GM12878 (cell line): ENCODE measurements at regions not wholly inside any gene's neighbourhood (a gene's known extent, or its start where the extent isn't known, plus 50 kb on each side); places are given as distances from the start of the nearest gene placed in this dataset.
A peak's percentile ranks its signal among the peaks of the same experiment; 100 is the strongest.

ENCODE experiments used
- ATF2 ChIP-seq: IDR thresholded peaks from 2 replicates; pipeline ENCODE4 v1.6.1; 2012; ENCODE audit warnings: low read length, inconsistent platforms
- BMI1 ChIP-seq: fragments of 450-650 bp; IDR thresholded peaks from 2 replicates; pipeline ENCODE4 v1.6.1; 2016; ENCODE audit warnings: mild to moderate bottlenecking, moderate library complexity, borderline replicate concordance
- CBX5 ChIP-seq: sonication (generic); IDR thresholded peaks from 2 replicates; pipeline ENCODE4 v1.6.1; 2016; ENCODE audit warnings: low read depth, moderate library complexity, mild to moderate bottlenecking, inconsistent platforms
- E2F8 ChIP-seq: fragments of 450-650 bp; IDR thresholded peaks from 2 replicates; pipeline ENCODE4 v1.6.1; 2018; ENCODE audit warnings: mild to moderate bottlenecking, low read depth, moderate library complexity; ENCODE audit not compliant: partially characterized antibody
- ETV6 ChIP-seq, 2 experiments: fragments of 450-650 bp in 1 of 2; IDR thresholded peaks in 1 of 2; conservative IDR thresholded peaks in 1 of 2; 2 replicates each; pipeline ENCODE4 v1.6.1; 2014; ENCODE audit warnings: antibody characterized with exemption in 1 of 2, borderline replicate concordance in 1 of 2, low read depth in 1 of 2, mild to moderate bottlenecking in 1 of 2, moderate library complexity in 1 of 2
- IKZF1 ChIP-seq: fragments of 450-650 bp; conservative IDR thresholded peaks from 2 replicates; pipeline ENCODE4 v1.6.1; 2017; ENCODE audit warnings: antibody characterized with exemption, mild to moderate bottlenecking
- NKRF ChIP-seq: fragments of 450-650 bp; conservative IDR thresholded peaks from 2 replicates; pipeline ENCODE4 v1.6.1; 2017; ENCODE audit warnings: mild to moderate bottlenecking, moderate library complexity
- NR2C2 ChIP-seq: IDR thresholded peaks from 2 replicates; pipeline ENCODE4 v1.6.1; 2011; ENCODE audit warnings: borderline replicate concordance, low read depth; ENCODE audit not compliant: control insufficient read depth, insufficient read length
- PAX8 ChIP-seq: fragments of 450-650 bp; IDR thresholded peaks from 2 replicates; pipeline ENCODE4 v1.6.1; 2017; ENCODE audit warnings: mild to moderate bottlenecking, moderate library complexity
- POLR2AphosphoS5 ChIP-seq: IDR thresholded peaks from 2 replicates; pipeline ENCODE4 v1.6.1; 2011; ENCODE audit warnings: mild to moderate bottlenecking, low read length, inconsistent platforms
- RAD21 ChIP-seq: IDR thresholded peaks from 2 replicates; pipeline ENCODE4 v1.6.1; 2011; ENCODE audit warnings: mild to moderate bottlenecking, low read depth, low read length, moderate library complexity; ENCODE audit not compliant: insufficient read depth
- RBBP5 ChIP-seq: fragments of 200-600 bp; sonication (generic); conservative IDR thresholded peaks from 2 replicates; pipeline ENCODE4 v1.6.1; 2016
- RCOR1 ChIP-seq: conservative IDR thresholded peaks from 2 replicates; pipeline ENCODE4 v1.6.1; 2012; ENCODE audit warnings: low read depth, low read length, improper control_type of control experiment
- SPI1 ChIP-seq: IDR thresholded peaks from 2 replicates; pipeline ENCODE4 v1.6.1; 2011; ENCODE audit warnings: low read depth, mild to moderate bottlenecking, low read length, moderate library complexity, borderline replicate concordance; ENCODE audit not compliant: insufficient read depth
- STAT3 ChIP-seq: IDR thresholded peaks from 2 replicates; pipeline ENCODE4 v1.6.1; 2011; ENCODE audit warnings: low read depth, low read length, improper control_type of control experiment
- TCF7 ChIP-seq: IDR thresholded peaks from 2 replicates; pipeline ENCODE4 v1.6.1; 2014; ENCODE audit warnings: antibody characterized with exemption, borderline replicate concordance
- ZBTB33 ChIP-seq: fragments of 450-650 bp; IDR thresholded peaks from 2 replicates; pipeline ENCODE4 v1.6.1; 2017; ENCODE audit warnings: mild to moderate bottlenecking
- ZNF592 ChIP-seq: fragments of 450-650 bp; IDR thresholded peaks from 2 replicates; pipeline ENCODE4 v1.6.1; 2017; ENCODE audit warnings: mild to moderate bottlenecking, moderate library complexity

- TF ChIP-seq NKRF, result no peak
- TF ChIP-seq E2F8, result no peak
- TF ChIP-seq ATF2, result 0 out of 2 replicates have a peak, but pooled peaks have one; percentile 22
- peak; percentile 62; the same call in 1 of the 2 replicates for TF ChIP-seq BMI1
- TF ChIP-seq ZBTB33, result no peak
- no peak for TF ChIP-seq ETV6 (conservative IDR thresholded peaks at IDR 0.05 in 1 of 2, IDR thresholded peaks at IDR 0.05 in 1 of 2; ENCODE audit: borderline replicate concordance in 1 of 2, low read depth in 1 of 2)
- no peak for TF ChIP-seq POLR2AphosphoS5
- TF ChIP-seq CBX5, result no peak
- no peak for TF ChIP-seq ZNF592
- peak; percentile 25; the same call in 1 of the 2 replicates for TF ChIP-seq IKZF1
- no peak for TF ChIP-seq RAD21
- TF ChIP-seq SPI1, result peak; percentile 88
- no peak for TF ChIP-seq TCF7
- no peak for TF ChIP-seq RBBP5
- no peak for TF ChIP-seq STAT3
- TF ChIP-seq PAX8, result no peak
- TF ChIP-seq NR2C2, result no peak
- no peak for TF ChIP-seq RCOR1
Measured at GRCh38 chr4:163815776-163816175, 321.3 kb downstream of the TMA16 start (continued).
